ENCODE measurements at regions not wholly inside any gene's neighbourhood (a gene's known extent, or its start where the extent isn't known, plus 50 kb on each side); places are given as distances from the start of the nearest gene placed in this dataset.
"Not testable (repeated sequence)": the region's sequence is repeated elsewhere in the genome, so short reads cannot be mapped to it uniquely, and the experiment has no call there.

DNA sequence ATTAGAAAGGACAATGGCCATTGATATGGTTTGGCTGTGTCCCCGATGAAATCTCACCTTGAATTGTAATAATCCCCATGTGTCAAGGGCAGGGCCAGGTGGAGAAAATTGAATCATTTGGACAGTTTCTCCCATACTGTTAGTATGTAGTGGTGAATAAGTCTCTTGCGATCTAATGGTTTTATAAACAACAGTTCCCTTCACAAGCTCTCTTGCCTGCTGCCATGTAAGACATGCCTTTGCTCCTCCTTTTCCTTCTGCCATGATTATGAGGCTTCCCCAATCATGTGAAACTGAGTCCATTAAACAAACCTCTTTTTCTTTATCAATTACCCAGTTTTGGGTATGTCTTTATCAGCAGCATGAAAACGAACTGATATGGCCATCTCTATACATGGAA is 302.7 kb downstream of the SFMBT2 start:
- DNase-seq, result no peak

DNA sequence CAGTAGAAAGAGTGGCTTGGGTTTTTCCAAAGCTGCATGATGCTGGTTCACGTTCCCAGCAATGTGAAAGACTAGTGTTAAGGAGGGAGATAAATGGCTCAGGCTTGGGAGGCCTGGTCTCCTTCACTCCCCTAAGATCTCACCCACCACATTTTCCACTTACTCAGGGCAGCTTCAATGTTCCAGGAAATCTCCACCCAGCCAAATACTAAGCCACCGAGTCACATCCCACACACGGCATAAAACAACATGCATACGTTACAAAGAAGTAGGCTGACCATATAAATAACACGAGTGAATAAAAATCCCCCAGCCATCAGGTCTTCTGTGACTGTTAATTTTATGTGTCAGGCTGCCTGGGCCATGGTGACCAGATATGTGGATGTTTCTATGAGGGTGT is 303.5 kb downstream of the SFMBT2 start:
- no peak for DNase-seq

DNA sequence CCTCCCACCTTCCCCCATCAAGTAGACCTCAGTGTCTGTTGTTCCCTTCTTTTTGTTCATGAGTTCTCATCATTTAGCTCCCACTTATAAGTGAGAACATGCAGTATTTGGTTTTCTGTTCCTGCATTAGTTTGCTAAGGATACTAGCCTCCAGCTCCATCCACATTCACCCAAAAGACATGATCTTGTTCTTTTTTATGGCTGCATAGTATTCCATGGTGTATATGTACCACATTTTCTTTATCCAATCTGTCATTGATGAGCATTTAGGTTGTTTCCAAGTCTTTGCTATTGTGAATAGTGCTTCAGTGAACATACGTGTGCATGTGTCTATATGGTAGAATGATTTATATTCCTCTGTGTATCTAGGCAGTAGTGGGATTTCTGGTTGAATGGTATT is 306.5 kb downstream of the SFMBT2 start:
- not testable (repeated sequence) for DNase-seq

DNA sequence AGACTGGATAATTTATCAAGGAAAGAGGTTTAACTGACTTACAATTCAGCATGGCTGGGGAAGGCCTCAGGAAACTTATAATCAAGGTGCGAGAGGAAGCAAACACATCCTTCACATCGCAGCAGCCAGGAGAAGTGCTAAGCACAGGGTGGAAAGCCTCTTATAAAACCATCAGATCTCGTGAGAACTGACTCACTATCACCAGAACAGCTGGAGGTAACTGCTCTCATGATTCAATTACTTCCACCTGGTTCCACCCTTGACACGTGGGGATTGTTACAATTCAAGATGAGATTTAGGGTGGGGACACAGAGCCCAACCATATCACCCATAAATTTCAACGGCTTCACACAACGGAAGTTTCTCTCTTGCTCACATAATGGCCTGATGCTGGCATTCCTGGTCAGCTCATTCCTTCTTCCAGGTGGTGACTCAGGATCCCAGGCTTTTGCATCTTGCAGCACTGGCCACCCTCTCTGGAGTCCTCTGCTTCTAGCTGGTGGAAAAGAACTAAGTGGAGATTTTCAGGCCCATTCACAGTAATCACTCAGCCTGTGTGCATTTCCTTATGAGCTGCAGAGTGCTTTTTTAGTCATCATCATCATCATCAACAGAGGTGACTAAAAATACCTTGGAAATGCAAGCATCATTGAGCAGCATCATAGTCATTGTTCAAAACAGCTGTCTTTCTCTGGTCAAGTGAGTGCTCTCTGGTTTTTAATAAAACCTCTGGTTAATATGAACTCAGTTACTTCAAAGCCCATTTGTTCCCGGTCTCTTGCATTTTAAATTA is 308.1 kb downstream of the SFMBT2 start:
- DNase-seq, result no peak

DNA sequence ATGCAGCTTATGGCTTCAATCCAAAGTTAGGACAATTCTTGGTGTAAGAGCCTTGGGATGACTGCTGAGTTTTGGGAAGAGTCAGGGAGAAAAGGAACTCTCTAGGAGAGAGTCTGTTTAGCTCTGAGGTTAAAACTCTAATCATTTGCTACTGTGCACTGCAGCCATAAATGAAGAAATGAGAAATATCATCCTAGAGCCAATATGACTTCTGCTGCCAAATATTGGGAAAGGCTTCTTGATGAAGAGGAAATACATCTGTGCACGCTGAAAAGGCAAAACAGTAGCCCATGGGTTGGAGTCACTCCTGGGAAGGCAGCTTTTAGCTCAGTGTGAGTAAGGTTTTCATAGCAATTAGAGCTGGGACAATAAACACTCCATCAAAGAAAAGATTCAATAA is 308.8 kb downstream of the SFMBT2 start:
- no peak for DNase-seq

DNA sequence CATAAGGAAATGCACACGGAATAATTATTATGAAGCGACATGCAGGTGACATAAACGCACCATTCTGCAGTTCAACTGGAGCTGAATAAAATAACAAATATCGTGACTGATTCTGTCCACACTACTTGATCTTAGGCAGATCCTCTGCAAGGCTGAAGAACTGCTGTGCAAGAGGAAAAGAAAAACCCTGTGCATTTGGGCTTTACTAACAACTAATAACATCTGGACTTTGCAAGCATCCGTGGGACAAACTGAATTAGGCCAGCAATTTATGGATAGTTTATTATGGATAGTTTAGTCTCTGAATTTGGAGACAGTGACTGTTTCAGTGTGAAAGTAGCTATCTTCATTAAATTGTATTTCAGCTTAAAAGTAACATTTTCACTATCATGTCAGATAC is 309.4 kb downstream of the SFMBT2 start:
- DNase-seq, result no peak

DNA sequence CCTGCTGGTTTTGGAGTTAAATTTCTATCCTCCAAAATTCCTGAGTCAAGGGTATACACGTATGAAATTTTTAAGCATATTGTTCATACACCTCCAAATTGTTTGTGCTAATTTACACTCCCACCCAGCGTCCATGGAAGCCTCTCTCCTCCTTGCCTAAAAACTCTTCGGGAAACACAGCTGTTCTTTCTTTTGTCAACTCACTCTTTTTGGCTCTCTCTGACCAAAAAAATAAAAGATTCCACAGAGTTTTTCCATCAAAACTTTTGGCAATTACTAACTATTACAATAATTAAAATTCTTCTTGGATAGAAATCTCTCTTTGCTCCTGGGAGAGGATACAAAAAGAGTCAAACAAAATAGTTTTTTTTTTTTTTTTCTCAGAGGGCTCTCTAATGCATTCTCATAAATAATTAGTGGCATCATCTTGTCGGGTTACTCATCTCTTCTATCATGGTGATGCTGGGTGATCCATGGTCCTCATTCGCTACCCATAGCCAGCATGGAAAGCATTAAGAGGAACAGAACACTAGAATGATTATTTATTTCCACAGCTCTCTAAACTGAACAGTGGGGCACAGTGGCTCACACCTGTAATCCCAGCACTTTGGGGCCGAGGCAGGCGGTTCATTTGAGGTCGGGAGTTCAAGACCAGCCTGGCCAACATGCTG is 310.7 kb downstream of the SFMBT2 start:
- no peak for DNase-seq

DNA sequence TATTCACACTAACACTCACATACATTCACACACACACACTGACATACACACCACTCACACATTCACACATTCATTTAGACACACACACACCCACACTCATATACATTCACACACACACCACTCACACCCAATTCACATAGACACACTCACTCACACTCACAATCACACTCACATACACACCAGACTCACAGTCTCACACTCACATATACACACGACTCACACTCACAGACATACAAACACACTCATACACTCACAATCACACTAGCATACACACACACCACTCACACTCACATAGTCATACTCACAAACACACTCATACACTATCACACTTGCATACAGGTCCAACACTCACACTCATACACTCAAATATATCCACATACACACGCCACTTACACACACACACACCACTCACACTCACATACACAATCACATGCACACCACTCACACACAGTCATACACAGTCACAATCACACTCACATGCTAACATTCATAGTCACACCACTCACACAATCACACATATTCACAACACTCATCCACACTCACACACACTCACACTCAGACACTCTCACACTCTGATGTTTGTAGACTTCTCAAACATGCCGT is 312.6 kb downstream of the SFMBT2 start:
- DNase-seq, result no peak

DNA sequence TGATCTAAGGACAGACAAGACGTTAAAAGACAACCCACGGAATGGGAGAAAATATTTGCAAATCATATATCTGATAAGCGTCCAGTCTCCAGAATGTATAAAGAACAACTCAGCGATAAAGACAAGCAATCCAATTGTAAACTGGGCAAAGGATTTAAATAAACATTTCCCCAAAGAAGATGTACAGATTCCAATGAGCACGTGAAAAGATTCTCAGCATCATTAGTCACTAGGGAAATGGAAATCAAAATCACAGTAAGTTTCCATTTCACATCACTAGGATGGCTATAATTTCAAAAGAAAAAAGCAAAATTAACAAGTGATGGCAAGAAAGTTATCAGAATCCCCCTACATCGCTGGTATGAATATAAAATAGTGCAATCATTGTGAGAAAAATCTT is 316.1 kb downstream of the SFMBT2 start:
- DNase-seq, result no peak

DNA sequence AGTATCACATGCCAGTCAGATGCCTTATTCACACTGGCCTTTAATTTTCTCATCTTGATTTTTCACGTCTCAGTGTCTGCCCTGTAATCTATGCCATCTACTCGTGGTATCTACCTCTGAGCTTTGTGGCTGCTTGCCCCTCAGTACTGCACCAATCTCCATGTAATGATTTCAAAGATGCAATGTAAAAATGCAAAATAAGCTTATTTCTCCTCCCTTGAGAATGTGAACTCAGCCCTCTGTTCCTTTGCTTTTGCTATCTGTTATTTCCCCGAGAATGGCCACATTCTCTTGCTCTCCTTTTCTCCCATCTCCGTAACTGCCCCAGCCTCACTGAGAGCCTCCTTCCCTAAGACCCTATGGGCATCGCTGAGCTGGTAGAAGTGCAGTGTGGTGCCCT is 317.5 kb downstream of the SFMBT2 start:
- DNase-seq, result no peak

DNA sequence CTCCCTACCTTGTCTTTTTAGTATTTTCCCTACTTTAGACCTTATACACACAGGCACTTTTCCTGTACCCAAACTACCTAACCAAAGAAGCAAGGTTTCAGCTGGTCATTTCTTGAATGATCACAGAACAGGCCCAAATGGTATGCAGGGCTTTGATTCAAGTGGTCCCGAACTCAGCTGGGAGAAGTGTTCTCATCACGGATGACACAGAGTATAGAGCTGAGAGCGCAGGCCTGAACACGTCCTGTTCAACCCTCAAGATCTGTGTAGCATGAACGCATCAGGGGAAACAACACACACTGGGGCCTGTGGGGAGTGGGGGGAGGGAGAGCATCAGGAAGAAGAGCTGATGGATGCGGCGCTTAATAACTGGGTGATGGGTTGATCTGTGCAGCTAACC is 318.2 kb downstream of the SFMBT2 start:
- DNase-seq, result no peak

DNA sequence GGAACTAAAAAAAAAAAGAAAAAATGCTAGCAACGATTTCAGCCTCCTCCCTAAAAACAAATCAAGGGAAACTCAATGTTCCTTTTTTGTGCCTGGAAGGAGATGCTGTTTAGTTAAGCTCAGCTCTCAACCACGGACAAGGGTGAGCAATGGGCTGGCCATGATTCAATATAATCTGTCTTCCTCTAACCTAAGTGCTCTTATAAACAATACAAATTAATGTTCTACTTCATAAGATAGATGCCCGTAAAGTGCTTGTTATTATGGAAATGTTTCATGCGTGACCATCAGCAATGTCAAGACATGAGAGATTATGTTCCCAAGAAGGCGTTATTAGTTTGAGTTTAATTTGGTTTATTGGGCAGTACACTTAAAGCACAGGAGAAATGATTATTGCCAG is 320.3 kb downstream of the SFMBT2 start:
- no peak for DNase-seq

DNA sequence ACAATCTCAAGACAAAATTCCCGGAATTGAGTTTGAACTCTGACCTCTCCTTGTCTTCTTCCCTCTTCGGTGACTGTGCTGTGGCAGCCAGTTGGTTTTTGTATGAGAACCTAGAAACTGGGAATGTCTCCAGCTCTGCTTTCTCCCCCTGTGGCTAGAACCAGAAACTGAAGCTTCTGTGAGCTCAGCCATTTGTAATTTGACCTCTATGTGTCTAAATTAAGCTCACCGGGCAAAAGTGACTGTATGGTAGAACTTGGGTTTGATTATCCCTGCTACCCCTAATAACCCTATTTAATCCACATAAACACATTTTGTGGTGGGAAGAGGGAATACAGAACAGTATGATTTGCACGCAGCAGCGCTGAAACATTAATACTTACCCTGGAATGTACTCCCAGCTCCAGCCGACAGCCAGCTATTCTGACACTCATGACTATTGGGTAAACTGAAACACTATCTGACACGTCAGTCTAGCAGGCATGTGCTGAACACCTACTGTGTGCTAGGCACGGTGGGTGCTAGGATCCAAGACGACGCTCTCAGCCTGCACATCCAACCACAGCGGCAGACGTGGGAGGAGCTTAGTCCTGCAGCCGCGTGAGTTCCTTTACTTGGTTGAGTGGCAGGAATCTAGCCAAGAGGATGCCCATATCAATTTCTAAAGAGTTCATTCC is 324.8 kb downstream of the SFMBT2 start:
- no peak for DNase-seq

DNA sequence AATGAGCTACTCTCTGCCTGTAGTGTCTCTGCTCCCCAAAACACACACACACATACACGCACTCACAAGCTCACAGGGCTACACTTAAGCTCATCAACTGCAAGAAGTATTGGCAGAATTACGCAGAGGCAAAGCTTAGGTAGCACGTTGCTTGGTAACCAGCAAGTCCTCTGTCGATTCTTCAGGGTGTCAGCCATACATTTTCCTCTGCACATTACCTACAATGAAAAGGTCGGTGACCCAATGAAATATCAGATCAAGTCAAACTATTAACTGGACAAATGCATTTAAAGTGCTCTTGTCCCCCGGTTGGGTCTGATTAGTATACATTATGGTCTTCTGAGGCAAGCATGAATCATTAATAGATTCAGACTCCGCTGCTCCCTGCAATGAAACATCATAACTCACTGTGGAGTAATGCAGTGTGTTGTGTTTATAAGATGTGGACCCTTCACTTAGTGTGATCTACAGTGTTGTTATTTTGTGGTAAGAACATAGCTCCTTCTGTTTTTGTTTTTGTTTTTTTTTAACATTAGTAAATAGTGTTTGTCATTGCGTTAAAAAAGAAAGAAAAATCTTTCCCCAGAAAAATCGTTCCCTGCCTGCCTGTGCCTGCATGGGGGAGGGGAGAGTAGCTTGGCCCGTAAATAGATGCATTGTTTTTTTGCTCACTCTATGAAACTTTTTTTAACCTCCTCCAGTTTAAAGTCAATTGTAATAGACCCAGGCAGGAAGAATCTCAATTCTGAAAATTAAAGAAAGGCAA is 325.5 kb downstream of the SFMBT2 start:
- no peak for DNase-seq

DNA sequence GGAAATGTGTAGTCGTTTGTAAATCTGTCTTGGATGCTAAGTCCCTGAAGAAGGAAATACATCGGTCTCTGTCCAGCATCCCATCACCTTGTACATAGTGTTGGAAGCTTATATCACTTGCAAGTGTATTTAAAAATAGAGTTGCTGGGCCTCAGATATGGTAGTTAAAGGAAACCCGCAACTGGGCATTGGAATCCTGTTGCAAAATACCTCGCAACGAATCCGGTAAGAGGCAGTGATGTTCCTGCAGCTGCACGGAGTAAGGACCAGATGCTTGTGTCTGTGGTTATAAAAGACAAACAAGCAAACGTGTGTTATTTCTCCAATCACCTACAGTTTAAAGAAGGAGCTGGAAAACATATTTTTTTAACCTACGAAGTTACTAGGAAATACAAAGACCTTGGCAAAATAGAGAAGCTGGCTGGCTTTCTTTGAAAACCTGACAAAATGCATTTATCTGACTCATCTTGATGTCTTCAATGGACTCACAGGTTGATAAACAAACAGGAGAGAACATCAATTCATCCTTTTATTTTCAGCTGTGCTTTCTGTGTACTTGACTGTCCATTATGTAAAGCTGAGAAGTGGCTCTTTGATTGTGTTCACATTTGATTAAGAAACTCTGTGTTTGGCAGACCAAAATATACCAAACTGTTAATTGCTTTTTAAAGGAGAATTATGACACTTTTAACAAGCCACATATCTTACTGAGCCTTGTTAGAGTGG is 326.4 kb downstream of the SFMBT2 start:
- no peak for DNase-seq

DNA sequence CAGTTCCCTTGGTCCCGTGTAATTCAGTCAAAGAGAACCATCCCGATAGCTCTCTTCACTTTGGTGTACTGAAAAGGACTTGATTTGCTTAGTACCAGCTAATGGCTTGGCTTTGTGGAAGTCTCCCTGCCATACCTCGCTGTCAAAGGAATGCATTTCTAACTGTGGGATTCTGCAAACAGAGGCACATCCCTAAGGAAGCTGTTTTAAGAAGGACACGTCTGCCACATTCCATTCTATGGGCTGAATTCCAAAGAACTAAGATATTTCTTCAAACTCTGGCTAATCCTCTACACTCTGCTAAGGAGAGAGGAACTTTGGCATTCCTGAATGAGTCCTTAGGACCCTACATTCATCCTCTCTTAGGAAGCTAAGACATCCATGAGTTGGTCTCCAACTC is 327.9 kb downstream of the SFMBT2 start:
- DNase-seq, result no peak

DNA sequence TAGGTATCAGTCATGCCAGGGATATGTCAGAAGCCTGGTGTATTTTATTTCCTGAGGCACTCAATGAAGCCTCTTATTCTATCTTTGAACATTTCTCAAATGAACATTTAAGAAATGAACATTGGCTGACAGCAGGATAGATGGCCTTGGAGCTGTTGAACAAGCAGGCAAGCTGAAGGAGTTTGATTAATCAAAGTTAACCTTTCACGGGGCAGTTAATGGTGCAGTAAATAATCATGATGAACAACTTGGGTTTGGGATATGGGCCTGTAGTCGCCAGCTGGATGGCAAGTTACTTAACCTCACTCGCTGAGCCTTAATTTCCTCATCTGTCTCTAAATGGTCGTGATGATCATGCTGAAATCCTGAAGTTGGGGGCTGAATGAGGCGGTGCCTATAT is 333.0 kb downstream of the SFMBT2 start:
- no peak for DNase-seq

DNA sequence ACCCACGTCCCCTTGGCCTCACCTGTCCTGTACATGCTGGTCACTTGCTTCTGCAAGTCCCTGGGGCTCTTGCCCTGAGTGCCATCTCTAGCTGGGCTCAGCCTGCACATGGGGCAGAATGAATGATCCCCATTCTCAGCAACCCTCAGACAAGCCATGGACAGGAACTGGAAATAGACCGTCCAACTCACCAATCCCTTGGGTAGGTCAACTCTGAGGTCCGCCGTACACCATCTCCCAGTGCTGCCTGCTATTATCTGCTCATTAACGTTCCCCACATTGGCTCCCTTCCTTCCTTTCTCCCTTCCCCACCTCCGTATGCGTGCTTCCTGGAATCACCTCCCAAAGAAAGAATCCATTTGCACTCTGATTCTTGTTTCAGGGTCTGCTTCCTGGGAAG is 335.0 kb downstream of the SFMBT2 start:
- no peak for DNase-seq

DNA sequence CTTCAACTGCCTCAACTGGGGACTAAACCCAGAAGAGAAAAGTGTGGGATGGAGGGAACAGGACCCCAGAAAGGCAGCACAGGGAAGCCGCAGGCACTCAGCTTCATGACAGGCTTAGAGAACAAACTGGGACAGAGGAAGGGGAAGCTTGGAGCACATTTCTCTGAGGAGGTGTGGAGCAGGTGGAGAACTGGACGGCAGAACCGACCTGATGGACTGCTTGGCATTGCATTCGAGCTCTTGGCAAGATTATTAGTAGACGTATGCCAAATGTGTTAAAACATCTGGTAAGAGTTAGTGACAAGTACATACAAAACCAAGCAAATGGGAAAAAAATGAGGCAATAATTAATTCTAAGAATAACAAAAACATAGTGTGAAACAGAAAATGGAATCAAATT is 335.7 kb downstream of the SFMBT2 start:
- no peak for DNase-seq

DNA sequence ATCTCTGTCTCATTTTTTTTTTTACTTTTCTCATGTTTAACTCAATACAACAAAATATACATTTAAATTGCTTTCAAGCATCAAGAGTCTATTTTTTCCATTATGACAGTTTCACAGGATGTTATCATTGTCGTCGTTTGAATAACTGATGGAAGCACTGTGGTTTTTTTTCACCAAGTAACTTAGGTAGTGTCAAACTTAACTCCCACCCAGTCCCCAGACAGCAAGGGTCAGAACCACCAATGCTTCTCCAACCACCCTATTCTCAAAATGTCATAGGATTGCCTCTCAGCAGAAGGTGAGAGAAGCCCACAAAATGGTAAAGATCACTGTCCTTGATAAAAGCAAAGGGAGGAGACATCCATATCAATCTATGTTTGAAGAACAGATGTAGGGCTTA is 339.4 kb downstream of the SFMBT2 start:
- no peak for DNase-seq

DNA sequence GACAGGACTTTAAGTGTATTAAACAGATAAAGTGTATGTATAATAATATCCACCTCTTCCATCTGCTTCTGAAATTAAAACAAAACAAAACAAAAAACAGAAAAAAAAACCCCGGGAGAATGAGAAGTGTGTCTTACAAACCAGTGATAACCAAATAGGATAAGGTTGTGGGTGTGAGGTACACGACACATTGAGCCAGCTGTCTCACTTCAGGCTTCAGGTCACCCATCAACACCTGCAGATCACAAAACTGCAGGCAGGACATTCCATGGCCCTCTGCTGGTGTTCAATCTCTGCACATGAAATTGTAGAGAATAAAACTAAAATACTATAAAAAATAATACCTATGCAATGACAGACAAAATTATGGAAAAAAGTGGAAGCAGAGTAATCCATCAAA is 339.9 kb downstream of the SFMBT2 start:
- DNase-seq, result no peak

DNA sequence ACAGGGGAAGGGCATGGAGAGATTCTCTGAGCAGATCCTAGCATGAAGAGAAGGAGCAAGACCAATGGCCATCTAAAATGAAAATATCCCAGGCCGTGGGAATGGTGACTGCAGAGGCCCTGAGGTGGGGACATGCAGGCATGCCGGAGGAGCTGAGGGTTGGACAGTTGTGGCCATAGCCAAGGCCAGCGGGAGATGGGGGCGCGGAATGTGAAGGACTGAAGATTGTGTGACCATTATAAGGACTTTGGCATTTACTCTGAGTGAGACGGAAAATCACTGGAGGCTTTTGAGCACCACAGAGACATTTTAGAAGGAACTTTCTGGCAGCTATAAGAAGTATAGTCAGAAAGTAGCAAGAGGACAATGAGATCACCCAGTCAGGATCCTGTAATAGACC is 341.1 kb downstream of the SFMBT2 start:
- DNase-seq, result no peak

Measured in NCI-H774 (cell line).